ENCODE measurements at regions not wholly inside any gene's neighbourhood (a gene's known extent, or its start where the extent isn't known, plus 50 kb on each side); places are given as distances from the start of the nearest gene placed in this dataset.

DNA sequence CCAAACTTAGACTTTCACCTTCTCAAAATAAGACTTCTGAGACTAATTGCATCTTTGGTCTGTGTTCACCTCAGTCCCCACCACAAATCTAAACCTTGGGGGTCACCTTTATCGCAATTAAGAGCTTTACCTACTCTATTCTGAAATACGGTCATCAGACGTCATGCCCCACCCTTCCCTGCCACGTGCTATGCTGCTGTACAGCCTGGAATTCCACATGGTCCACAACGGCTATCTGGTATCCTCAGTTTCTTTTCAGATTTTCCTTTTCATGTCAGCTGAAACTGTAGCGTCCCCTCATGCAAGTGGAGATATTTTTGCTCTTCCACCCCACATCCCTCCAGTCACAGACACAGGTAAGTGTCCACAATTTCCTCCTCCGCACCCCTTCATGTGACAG is 511.1 kb downstream of the DIRAS2 start (continued):
- no peak for TF ChIP-seq ZNF462 (CRISPR knock-in tag; IDR thresholded peaks at IDR 0.05)
- TF ChIP-seq, protein P1, sequence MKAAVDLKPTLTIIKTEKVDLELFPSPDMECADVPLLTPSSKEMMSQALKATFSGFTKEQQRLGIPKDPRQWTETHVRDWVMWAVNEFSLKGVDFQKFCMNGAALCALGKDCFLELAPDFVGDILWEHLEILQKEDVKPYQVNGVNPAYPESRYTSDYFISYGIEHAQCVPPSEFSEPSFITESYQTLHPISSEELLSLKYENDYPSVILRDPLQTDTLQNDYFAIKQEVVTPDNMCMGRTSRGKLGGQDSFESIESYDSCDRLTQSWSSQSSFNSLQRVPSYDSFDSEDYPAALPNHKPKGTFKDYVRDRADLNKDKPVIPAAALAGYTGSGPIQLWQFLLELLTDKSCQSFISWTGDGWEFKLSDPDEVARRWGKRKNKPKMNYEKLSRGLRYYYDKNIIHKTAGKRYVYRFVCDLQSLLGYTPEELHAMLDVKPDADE (IDR thresholded peaks at IDR 0.05) = no peak

DNA sequence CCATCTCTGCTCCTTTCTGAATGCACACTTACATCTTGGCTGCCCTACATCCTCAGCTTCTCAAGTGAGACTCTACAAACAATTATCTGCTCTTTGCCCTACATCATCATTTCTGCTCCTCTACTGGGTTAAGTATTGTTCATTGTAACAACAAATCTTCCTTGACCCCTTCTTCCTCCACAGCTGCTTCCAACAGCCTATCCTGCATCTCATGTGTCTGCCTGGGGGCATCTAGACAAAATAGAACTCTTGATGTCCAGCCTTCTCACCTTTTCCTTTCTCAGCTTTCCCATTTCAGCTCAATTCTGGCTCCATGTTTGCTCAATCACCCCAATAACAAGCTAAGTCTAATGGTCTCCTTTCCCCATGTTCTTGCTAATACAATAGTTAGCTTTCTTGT is 509.8 kb downstream of the DIRAS2 start:
- H3F3A ChIP-seq (replicated peaks; ENCODE audit: low read depth) = no peaks in the 10 kb centered on the region
- no peaks in the 10 kb centered on the region for H4K20me1 ChIP-seq (replicated peaks; ENCODE audit: insufficient read depth)
- H3K27ac ChIP-seq (ENCODE audit: low read depth) = no peak overlapping the region
- peaks cover 3% of the 10 kb centered on the region for H3K27me3 Mint-ChIP-seq (ENCODE audit: insufficient read depth, low read depth, poor library complexity)
- H3K4me2 ChIP-seq = no peak overlapping the region
- H3K36me3 Mint-ChIP-seq (ENCODE audit: low read depth) = no peaks in the 10 kb centered on the region
- H2AFZ ChIP-seq = no peak overlapping the region
- H3K27ac Mint-ChIP-seq = no peak overlapping the region
- ATAC-seq = no peak
- H3K9me3 Mint-ChIP-seq = no peaks in the 10 kb centered on the region
- H3K4me1 Mint-ChIP-seq = no peaks in the 10 kb centered on the region
- H3K4me3 Mint-ChIP-seq = no peak overlapping the region
- no peak for DNase-seq (ENCODE audit: low spot score)
- H3K79me2 ChIP-seq (replicated peaks; ENCODE audit: insufficient read depth) = no peaks in the 10 kb centered on the region
- H3K9me2 ChIP-seq (ENCODE audit: insufficient read depth) = no peaks in the 10 kb centered on the region
- H3K36me3 ChIP-seq (ENCODE audit: insufficient read depth) = no peaks in the 10 kb centered on the region
- H3K4me3 ChIP-seq = no peak overlapping the region
- H3K27me3 ChIP-seq (ENCODE audit: insufficient read depth) = no peaks in the 10 kb centered on the region
- no peaks in the 10 kb centered on the region for H3K4me1 ChIP-seq (ENCODE audit: insufficient read depth)
- TF ChIP-seq ZNF114 (CRISPR knock-in tag; IDR thresholded peaks at IDR 0.05) (no peak), NANOG (IDR thresholded peaks at IDR 0.05; ENCODE audit: borderline replicate concordance) (no peak), EZH2 (IDR thresholded peaks at IDR 0.05; ENCODE audit: low read depth, unreplicated experiment) (no peak), CTCF (conservative IDR thresholded peaks at IDR 0.05; ENCODE audit: low read depth in 2 of 2) (no peak), ZNF331 (CRISPR knock-in tag; IDR thresholded peaks at IDR 0.05; ENCODE audit: low read depth) (no peak), POLR2AphosphoS5 (IDR thresholded peaks at IDR 0.05; ENCODE audit: low read depth) (no peak), EZH2phosphoT487 (IDR thresholded peaks at IDR 0.05; ENCODE audit: unreplicated experiment) (no peak), JUNB (IDR thresholded peaks at IDR 0.05; ENCODE audit: unreplicated experiment) (no peak), REST (IDR thresholded peaks at IDR 0.05; ENCODE audit: unreplicated experiment) (no peak), CREB1 (CRISPR knock-in tag; IDR thresholded peaks at IDR 0.05; ENCODE audit: low read depth) (no peak)
- TF ChIP-seq, protein P1 (IDR thresholded peaks at IDR 0.05) = no peak

Data from GM23338 (cell line).